NCI-H748 (cell line): ENCODE measurements at regions not wholly inside any gene's neighbourhood (a gene's known extent, or its start where the extent isn't known, plus 50 kb on each side); places are given as distances from the start of the nearest gene placed in this dataset.
"Not testable (repeated sequence)": the region's sequence is repeated elsewhere in the genome, so short reads cannot be mapped to it uniquely, and the experiment has no call there.

ENCODE experiments used
- DNase-seq: peaks from one replicate; lab custom pipeline; 2025; ENCODE audit not compliant: unreplicated experiment; lab: John Stamatoyannopoulos, UW

DNA sequence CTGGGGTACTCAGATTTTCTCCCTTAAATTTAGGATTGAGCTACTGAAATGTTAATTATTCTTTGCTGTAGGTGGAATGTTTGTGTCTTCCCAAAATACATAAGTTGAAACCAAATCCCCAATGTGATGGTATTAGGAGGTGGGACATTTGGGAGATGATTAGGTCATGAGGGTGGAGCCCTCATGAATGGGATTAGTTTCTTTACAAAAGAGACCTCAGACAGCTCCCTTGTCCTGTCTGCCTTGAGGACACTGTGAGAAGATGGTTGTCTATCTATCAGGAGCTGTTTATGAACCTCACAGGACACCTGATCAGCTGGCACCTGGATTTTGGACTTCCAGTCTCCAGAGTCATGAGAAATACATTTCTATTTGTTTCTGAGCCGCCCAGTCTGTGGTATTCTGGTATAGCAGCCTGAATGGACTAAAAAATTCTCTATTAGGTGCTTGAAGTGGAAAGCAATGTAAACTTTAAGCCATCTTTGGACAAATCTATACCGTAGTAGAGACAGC is 99.2 kb upstream of the UXS1 start:
- DNase-seq = no peak

DNA sequence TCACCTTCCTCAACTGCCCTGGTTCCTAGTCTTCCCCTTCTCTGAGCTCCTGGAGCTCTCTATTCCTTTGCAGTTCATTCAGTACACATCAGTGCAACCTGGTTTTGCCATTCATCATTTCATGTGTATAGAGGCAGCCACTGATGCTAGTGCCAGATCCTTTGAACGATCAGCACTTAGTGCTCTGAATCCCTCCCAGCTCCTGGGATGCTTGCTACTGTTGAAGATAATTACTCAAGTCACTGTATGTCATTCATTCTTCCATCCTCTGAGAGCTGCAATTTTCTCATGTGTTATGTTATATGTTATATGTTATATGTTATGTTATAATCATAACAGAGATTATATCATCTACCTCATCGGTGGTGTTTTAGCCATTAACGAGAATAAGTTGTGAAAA is 98.5 kb upstream of the UXS1 start:
- DNase-seq = no peak

DNA sequence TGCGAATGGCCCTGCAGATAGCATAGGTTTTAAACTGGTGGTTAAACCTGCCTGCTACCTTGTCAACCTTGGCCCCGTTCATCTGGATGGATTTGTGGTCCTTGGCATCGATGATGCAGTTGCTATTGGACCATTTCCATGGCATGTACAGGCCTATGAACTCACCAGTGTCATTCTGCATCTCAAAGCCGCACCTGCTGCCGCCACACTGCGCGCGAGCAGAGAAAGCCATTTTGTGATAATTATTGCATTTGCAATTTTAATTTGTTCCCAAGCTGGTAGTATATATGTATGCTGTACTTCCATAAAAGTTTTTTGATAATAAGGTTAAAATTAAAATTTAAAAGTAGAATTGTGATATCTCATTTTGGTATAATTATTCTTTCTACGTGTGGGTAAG is 94.8 kb upstream of the UXS1 start:
- DNase-seq = no peak

DNA sequence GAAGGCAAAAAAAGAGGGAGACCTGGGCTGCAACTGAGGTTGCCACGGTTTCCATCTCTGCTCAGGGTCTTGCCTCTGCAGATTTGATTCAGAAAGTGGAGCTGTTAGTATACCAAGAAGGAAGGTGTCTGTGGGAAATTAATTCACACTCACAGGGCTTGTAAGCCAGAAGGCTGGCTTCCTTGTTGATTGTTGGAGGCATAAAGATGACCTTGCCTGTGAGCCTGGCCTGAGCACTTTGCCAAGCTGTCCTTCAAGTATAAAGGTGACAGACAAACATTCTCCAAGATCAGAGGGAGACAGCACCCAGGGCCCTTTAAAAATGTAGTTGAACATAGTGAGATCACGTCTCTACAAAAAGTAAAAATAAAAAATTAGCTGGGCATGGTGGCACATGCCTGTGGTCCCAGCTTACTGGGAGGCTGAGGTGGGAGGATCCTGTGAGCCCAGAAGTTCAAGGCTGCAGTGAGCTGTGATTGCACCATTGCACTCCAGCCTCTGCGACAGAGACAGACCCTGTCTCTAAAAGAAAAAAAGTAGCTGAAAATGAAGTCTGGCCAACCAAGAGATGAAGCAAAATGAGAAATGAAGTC is 91.2 kb upstream of the UXS1 start:
- no peak for DNase-seq

DNA sequence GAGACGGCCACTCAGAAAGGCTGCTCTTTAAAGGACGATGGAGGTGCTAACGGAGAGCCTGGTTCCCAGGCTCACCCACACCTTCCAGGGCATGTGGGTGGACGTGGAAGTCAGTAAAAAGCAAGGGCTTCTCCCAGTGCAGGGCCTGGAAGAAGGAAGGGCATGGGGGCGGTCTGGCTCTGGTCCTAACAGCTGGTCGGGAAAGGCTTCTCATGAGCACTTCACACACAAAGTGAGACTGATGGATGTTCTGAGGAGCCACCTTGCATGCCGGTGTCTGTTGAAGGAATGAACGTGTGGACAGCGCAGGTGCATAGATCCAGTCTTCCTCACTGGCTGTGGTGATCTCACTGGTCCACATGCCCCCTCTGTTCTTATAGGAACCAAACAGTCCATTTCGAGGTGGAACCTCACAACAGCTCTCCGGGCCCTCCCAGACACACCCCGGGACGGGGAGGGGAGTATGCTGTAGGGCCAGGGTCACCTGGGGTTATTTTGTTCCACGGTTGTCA is 90.6 kb upstream of the UXS1 start:
- DNase-seq = no peak

DNA sequence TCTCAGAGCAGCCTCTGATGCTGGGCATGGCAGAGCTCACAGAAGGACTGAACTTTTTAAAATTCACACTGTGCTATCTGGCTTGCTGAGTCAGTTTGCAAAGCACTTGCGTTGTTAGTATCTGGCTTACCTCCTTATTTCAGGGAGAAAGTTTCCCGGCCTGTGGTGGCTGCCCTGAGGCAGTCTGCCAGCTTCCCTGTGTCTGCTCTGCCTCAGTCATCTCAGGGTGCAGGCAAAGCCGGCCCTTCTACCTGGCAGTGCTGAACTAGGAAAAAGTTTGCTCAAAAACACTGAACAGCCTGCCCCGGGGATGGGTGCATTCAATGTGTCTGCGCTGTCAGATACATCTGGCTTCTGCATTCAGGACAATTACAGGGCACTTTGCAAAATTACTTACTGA is 90.2 kb upstream of the UXS1 start:
- DNase-seq = no peak

DNA sequence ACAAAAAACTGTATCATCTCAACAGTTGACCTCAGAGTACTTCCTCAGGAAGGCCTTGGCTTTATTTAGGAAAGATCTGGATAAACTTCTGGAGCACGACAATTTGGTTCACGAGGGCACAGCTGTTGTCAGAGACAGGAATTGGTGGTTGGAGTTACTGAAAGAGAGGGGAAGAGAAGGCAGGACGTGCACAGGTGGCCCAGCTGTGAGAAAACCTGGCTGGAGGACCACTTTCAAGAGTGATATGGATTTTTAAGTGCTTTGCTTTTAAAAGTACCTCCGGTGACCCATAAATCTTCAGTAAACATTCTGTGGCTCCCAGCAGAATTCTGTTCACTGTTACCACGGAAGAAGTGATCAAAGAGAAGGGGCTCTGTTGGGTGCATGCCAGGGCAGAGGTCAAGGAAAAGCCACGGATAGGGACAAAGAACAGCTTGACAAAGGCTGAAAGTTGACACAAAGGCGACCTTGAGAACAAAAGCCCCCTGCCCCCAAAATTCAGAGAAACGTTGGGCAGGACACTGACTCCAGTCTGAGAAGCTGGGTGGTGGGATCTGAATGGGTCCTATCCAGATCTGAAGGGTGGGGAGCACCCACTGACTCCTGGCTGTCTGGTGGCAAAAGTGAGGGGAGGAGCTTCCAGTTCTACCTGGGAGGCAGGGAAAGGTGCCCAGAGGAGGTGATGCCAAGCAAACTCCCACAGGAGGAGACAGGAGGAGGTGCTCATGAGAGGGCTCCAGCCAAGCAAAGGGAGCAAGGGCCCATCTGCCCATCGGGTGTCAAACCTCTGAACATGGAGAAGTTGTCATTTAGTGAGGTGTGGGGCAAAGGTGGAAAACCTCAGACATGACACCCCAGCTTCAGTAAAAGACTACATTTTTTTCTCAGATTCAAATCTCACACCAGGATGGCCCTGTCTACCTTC is 89.4 kb upstream of the UXS1 start:
- not testable (repeated sequence) for DNase-seq

DNA sequence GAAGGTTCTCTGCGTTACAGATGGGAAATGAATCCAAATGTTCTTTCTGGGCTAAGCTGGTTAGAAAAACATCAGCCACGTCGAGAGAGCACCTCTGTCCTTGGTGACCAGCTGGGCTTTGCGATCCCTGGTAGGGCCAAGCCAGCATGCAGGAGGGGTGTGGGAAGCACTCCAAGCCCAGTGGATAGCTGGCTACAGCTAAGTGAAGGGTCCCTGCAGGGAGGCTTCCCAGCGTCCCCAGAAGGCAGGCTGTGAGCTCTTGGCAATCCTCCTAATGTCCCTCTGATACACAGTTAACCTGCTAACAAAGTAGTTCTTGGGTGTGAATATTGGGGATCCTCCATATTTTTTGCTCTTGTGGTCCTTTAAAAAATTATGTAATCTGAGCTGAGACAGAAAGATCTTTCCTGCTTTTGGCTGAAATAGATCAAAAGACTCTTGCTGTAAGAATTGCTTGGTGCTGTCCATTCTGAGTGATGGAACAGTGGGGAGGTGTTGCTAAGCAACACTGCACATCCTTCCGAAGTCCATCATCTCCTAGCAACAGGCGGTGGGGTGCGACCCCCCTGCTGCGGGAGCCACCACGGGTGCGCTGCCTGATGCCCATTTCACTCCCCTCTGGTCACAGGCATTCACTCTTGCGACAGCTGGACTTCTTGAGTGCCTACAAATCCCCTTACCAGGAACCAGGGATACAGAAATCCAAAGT is 88.5 kb upstream of the UXS1 start:
- peak; percentile 42 for DNase-seq

DNA sequence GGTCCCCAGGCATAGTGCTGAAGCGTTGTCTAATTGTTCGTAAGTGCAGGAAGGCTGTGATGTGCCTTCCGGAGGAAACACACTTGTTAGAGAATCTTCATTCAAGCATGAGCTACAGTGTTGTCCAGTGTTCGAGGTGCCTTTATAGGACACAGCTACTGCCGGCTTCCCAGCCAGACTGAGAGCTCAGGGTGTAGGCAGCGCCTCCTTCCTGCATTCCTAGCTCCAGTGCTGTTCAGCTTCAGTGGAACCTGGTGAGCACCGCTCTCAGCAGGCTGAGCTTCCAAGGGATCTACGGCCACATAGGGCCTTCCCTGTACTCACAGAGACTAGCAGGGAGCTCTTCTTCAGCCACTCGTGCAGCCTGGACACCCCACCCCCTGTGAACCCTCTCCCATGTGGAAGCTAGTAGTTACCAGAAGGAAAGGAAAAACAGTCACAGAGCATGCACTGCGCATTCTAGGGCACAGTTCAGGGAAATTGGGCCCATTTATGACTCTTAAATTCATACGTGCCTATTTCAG is 87.9 kb upstream of the UXS1 start:
- DNase-seq = not testable (repeated sequence)

DNA sequence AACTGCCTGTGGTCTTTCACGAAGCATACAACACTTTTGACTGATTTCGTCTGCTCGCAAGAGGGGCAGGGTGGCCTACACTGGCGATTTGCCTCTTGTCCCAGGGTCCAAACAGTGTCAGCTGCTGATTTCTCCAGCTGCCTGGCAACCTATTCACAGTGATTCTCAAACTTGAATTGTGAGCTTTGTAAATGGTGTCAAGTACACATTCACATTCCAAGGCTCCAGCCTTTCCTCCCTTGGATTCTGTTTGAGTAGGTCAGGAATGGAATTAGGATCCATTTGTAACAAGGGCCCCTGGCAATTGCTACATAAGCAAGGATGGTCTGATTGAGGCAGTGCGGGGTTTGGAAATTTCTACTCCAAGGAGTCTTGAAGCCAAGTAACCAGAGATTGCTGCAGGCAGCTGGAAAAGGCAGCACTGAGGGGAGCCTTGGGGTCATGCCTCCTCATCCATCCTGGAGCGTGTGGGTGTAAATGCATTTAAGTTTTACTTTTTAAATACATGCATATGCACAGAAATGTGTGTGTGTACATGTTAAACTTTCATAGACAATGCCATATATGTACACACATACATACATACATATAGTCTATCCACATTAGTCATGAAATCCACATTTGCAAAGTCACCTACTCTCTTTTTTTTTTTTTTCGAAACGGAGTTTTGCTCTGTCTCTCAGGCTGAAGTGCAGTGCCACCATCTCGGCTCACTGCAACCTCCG is 86.8 kb upstream of the UXS1 start:
- no peak for DNase-seq

DNA sequence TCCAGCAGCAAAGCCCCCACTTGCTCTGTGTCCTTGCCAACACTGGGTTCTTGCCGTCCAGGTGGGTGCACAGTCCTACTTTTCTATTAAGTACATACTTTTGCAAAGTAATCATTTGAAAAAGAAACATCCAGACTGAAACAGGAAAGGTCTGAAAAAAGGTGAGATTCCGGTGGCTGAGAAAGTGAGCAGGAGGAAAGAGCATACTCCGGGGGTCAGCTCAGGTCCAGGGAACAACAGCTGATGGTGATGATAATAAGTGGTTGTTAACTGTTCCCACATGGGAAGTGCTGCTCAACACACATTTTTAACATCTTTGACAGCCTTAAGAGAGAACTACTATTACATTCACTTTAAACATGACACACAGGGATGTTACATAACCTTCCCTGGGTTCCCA is 86.1 kb upstream of the UXS1 start:
- no peak for DNase-seq

DNA sequence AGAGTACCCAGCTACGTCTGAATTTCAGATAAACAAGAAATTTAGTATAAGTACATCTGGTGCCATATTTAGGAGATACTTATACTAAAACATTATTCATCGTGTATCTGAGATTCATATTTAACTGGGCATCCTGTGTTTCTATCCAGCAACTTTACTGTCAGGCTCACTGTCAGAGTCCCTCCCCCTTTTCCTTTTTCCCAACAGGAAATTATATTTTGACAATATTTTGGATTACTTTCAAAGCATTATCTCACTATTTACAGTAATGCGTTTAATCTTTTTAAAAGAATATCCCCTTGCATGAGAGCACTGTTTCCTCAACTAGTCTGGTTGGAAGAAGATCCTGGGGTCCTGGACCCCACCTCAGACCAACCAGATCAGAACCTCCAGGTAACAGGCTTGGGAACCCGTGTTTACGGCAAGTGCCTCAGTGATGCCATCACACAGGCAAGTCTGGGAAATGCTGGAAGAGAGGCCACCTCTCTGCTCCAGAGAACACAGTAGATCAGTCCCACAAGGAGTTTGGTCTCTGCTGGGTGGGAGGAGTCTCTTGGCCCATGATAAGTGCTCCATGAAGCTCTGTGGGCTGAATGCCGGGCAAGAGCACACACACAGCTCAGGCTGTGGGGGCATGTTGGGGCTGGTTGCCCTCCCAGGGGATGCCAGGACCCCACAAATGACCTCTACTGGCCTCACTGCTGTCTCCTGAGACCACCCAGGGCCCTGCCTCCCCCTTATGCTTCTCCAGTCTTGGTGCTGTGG is 84.2 kb upstream of the UXS1 start:
- no peak for DNase-seq

DNA sequence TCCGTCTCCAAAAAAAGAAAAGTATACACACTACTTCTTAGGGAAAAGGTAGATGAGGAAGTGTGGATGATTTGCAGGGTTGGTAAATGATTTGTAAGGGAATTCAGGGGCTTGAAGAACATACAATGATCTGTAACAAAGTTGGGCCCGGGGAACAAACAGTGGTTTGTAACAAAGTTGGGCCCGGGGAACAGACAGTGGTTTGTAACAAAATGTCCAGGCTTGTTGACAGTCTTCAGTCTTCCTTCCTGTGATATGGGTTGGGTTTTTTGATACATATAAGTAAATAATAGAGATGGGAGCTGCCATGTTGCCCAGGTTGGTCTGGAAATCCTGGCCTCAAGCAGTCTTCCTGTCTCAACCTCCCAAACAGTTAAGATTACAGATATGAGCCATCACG is 83.3 kb upstream of the UXS1 start:
- DNase-seq = no peak

DNA sequence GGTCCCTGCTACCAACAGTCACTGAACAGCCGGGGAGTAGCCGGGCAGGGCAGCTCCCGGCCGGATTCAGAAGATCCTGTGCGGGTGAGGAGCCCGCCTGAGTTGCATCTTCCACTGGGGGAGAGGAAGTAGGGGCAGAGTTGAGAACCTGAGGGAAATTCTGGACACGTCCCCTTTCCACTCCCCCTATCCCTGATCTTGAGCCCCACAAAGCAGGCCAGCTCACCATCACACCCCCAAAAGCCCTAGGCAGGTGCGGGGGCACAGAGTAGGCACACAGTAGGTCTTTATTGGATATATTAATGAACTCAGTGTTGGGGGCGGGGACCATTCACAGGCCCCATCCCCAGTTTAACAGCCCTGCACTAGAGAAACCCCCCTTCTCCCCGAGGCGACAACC is 81.9 kb upstream of the UXS1 start:
- no peak for DNase-seq

DNA sequence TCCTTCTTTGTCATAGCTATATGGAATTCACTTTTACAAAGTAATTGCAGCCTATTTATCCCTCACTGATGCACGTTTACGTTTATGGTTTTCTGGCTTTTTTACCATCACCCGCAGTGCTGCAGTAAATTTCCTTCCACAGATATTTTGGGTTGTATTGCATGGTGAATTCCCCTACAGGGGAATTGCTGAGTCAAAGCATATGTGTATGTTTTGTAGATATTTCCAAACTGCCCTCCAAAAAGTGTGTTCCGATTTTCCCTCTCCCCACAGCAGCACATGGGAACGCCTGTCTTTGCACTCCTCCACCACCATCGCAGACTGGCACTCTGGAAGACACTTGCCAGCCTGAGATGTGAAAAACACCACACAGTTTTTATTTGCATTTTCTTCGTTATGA is 80.6 kb upstream of the UXS1 start:
- DNase-seq = no peak

DNA sequence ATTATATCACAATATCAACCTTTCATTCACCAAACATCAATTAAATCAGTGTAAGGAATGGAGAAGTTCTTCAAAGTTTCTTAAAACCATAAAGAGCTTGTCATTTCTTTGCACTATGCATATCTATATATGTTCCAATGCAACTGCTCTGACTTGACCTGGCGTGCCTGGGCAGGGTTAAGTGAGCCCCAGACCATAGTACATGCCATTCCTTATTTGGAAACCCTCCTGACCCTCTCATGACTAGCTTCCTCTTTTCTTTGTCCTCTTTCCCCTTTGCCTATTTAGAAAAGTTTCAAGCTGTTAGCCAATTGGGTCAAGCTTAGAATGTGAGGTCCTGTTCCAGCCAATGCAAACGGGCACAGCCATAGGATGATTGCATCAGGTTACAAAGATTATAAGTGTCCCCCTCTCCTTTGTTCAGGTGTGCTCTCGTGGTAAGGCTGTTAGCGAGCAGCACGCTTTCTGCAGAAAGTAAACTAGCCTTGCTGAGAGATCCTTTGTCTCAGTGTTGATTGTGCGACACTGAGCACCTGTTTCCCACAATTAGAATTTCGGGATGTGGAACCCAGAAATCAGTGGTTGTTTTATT is 78.2 kb upstream of the UXS1 start:
- DNase-seq = peak; percentile 76

DNA sequence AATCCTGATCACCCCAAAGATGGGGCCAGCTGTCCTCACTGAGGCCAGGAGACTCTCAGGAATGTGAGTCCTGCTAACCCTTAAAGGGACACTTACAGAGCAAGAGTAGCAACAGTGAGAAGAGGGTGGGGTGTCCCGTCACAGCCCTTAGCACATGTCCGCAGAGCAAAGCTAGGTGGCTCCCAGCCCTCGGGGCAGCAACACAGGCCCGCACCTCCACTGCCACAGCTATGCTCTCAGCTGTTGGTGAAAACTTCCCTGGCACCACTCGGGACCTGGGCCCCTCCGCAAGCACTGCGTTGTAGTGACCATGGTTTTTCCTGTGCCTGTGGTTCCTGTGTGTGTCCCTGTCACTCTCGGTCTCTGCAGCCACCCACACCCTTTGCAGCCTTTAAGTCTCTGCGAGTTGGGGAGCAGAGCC is 76.4 kb upstream of the UXS1 start:
- DNase-seq = no peak

DNA sequence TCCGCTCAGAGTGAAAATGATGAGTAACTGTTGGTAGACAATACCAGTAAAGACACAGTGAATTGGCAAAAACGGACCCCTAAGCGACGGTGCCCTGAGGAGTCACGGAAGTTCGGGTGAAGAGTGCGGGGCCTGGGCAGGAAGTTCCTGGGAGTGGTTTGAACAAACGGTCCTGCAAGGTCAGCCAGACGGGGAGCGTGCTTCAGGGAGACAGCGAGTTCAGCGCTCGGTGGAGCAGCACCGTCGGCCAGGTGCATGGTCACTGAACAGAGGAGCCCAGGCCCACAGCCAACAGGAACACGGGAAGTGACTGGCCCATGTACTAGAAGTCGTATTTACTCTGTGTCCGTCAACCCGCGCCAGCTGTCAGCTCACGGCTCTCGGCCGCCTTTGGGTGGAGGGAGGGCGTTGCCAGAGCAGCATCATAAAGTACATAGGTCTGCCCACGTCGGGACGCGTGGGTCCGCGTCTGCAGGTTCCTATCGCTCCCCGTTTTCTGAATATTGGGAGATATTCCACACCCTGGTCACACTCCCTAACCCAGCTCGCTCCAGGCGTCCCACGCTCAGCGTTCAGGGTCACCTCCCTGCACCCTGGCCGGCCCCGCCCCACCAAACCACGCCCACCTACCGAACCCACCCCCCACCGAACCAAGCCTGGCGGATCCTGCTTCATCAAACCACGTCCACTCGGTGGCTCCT is 75.6 kb upstream of the UXS1 start:
- peak; percentile 80 for DNase-seq

DNA sequence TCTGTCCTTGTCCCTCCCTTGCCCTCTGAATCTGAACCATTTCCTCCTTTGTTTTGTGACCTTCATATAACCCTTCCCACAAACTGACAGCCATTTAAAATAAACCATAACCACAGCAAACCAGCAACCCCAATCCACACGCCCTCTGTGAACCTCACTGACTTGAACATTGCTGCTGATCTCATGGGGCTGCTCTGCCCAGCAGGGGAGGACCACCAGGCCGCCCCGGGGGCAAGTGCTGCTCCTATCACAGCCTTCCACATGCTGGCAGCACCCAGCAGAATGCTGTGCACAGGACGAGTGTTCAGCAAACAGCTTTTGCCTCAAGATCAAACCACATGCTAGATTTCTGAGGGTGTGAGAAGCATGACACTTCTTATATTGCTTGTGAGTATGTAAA is 73.9 kb upstream of the UXS1 start:
- DNase-seq = no peak
